NOMO-1 (cell line): ENCODE measurements at regions not wholly inside any gene's neighbourhood (a gene's known extent, or its start where the extent isn't known, plus 50 kb on each side); places are given as distances from the start of the nearest gene placed in this dataset.

ENCODE experiments used
- DNase-seq, 2 experiments: peaks; one replicate each; lab custom pipeline; 2025; ENCODE audit not compliant: unreplicated experiment in 2 of 2; lab: John Stamatoyannopoulos, UW

GRCh38 chr12:59839514-59839913 is 243.7 kb downstream of the SLC16A7 start:
- DNase-seq: no peak

- no peak for DNase-seq
These were observed 247.5 kb downstream of the SLC16A7 start for GRCh38 chr12:59843260-59843843.

GRCh38 chr12:59844750-59845149 is 248.9 kb downstream of the SLC16A7 start:
- no peak for DNase-seq

- DNase-seq: no peak
These were observed 249.5 kb downstream of the SLC16A7 start for GRCh38 chr12:59845293-59845692.

- DNase-seq: no peak
These were observed 251.3 kb downstream of the SLC16A7 start for GRCh38 chr12:59847127-59847526.

GRCh38 chr12:59850268-59850667 is 254.4 kb downstream of the SLC16A7 start:
- DNase-seq: no peak

GRCh38 chr12:59858508-59859170 is 262.8 kb downstream of the SLC16A7 start:
- no peak for DNase-seq

- DNase-seq: no peak
These were observed 263.3 kb downstream of the SLC16A7 start for GRCh38 chr12:59859171-59859510.

- no peak for DNase-seq
These were observed 265.8 kb downstream of the SLC16A7 start for GRCh38 chr12:59861635-59862034.

GRCh38 chr12:59867055-59867454 is 271.2 kb downstream of the SLC16A7 start:
- no peak for DNase-seq

- no peak for DNase-seq
These were observed 271.9 kb downstream of the SLC16A7 start for GRCh38 chr12:59867689-59868088.

- no peak for DNase-seq
These were observed 275.9 kb downstream of the SLC16A7 start for GRCh38 chr12:59871779-59872178.

GRCh38 chr12:59873136-59873535 is 277.3 kb downstream of the SLC16A7 start:
- no peak for DNase-seq

GRCh38 chr12:59874781-59875180 is 279.0 kb downstream of the SLC16A7 start:
- peak; percentile 33 to 57 for DNase-seq

- DNase-seq: no peak
These were observed 290.4 kb downstream of the SLC16A7 start for GRCh38 chr12:59886131-59886733.

- no peak for DNase-seq
These were observed 291.3 kb downstream of the SLC16A7 start for GRCh38 chr12:59887178-59887577.

- peak; percentile 21 to 52 for DNase-seq
These were observed 295.2 kb downstream of the SLC16A7 start for GRCh38 chr12:59890896-59891579.

GRCh38 chr12:59895166-59895775 is 299.4 kb downstream of the SLC16A7 start:
- DNase-seq: no peak

- DNase-seq: no peak
These were observed 309.2 kb downstream of the SLC16A7 start for GRCh38 chr12:59904874-59905521.

GRCh38 chr12:59911516-59911915 is 315.7 kb downstream of the SLC16A7 start:
- no peak for DNase-seq

GRCh38 chr12:59916988-59917387 is 321.2 kb downstream of the SLC16A7 start:
- DNase-seq: no peak
